Thoracic aorta (tissue), 2 donors: ENCODE measurements at regions not wholly inside any gene's neighbourhood (a gene's known extent, or its start where the extent isn't known, plus 50 kb on each side); places are given as distances from the start of the nearest gene placed in this dataset.

Experiments used
- ATAC-seq: fragments of 150-250 bp; one replicate; pipeline ENCODE4 v1.8.0; 2017; ENCODE audit warnings: low read depth; ENCODE audit not compliant: insufficient number of reproducible peaks, low FRiP score
- DNase-seq: peaks from one replicate; pipeline ENCODE4 v3.0.0-alpha.2; 2020; ENCODE audit warnings: low spot score
- H3K27ac ChIP-seq, 2 donors: fragments of 200-600 bp; sonication (generic); 1 replicate in 1 of 2; 2 replicates in 1 of 2; pipeline ENCODE4 v1.5.1; 2016; ENCODE audit warnings: mild to moderate bottlenecking in 2 of 2, moderate library complexity in 2 of 2
- H3K27me3 ChIP-seq: fragments of 200-600 bp; sonication (generic); replicated peaks from 2 replicates; pipeline ENCODE4 v1.6.0; 2016; ENCODE audit warnings: mild to moderate bottlenecking; ENCODE audit not compliant: insufficient read depth
- H3K36me3 ChIP-seq: fragments of 200-600 bp; sonication (generic); one replicate; pipeline ENCODE4 v1.5.1; 2016
- H3K4me1 ChIP-seq, 2 donors: fragments of 200-600 bp; sonication (generic); 1 replicate in 1 of 2; 2 replicates in 1 of 2; pipeline versions ENCODE4 v1.5.1 to v1.6.0; 2016; ENCODE audit warnings: low read depth in 2 of 2, mild to moderate bottlenecking in 1 of 2; ENCODE audit not compliant: control insufficient read depth in 1 of 2
- H3K4me3 ChIP-seq: fragments of 200-600 bp; sonication (generic); 2 replicates; pipeline ENCODE4 v1.5.1; 2016; ENCODE audit warnings: mild to moderate bottlenecking
- H3K9me3 ChIP-seq: fragments of 200-600 bp; sonication (generic); 2 replicates; pipeline ENCODE4 v1.5.1; 2016
- CTCF ChIP-seq: fragments of 200-600 bp; sonication (generic); IDR thresholded peaks from one replicate; pipeline ENCODE4 v1.5.1; 2019; ENCODE audit warnings: antibody characterized with exemption

GRCh38 chr1:25099343-25099951 is 132.9 kb downstream of the SYF2 start:
- no peak for DNase-seq
- Histone ChIP-seq H3K36me3 (no peaks in the 10 kb centered on the region), H3K4me1 (no peaks in the 10 kb centered on the region), H3K27me3 (no peaks in the 10 kb centered on the region), H3K9me3 (no peaks in the 10 kb centered on the region), H3K27ac (no peak overlapping the region), H3K4me3 (no peak overlapping the region)
- no peak for TF ChIP-seq CTCF
- ATAC-seq: no peak

- no peak overlapping the region for H3K4me3 ChIP-seq
- no peak overlapping the region for H3K27ac ChIP-seq
- no peaks in the 10 kb centered on the region for H3K36me3 ChIP-seq
- H3K9me3 ChIP-seq: no peaks in the 10 kb centered on the region
- DNase-seq: no peak
- H3K27me3 ChIP-seq: no peaks in the 10 kb centered on the region
- no peak for ATAC-seq
- no peaks in the 10 kb centered on the region for H3K4me1 ChIP-seq
- TF ChIP-seq CTCF: no peak
Measured at GRCh38 chr1:25098717-25099116, 133.6 kb downstream of the SYF2 start.

- ATAC-seq (no peak), DNase-seq (no peak)
- H3K4me3 ChIP-seq: no peak overlapping the region
- H3K9me3 ChIP-seq: no peaks in the 10 kb centered on the region
- no peaks in the 10 kb centered on the region for H3K4me1 ChIP-seq
- no peaks in the 10 kb centered on the region for H3K27me3 ChIP-seq
- no peak for TF ChIP-seq CTCF
- H3K27ac ChIP-seq: no peak overlapping the region
- H3K36me3 ChIP-seq: no peaks in the 10 kb centered on the region
Measured at GRCh38 chr1:25096307-25097150, 135.8 kb downstream of the SYF2 start.

- no peak overlapping the region for H3K27ac ChIP-seq
- no peak for DNase-seq
- no peak overlapping the region for H3K4me3 ChIP-seq
- no peak for ATAC-seq
- no peaks in the 10 kb centered on the region for H3K27me3 ChIP-seq
- no peak for TF ChIP-seq CTCF
- H3K36me3 ChIP-seq: no peaks in the 10 kb centered on the region
- H3K4me1 ChIP-seq: no peaks in the 10 kb centered on the region
- no peaks in the 10 kb centered on the region for H3K9me3 ChIP-seq
Measured at GRCh38 chr1:25095635-25096200, 136.6 kb downstream of the SYF2 start.

- no peaks in the 10 kb centered on the region for H3K9me3 ChIP-seq
- ATAC-seq: no peak
- no peak for TF ChIP-seq CTCF
- H3K36me3 ChIP-seq: no peaks in the 10 kb centered on the region
- H3K27me3 ChIP-seq: no peaks in the 10 kb centered on the region
- no peak for DNase-seq
- H3K27ac ChIP-seq: no peak overlapping the region
- H3K4me3 ChIP-seq: no peak overlapping the region
- H3K4me1 ChIP-seq: no peaks in the 10 kb centered on the region
Measured at GRCh38 chr1:25094995-25095394, 137.3 kb downstream of the SYF2 start.
